Endodermal cell (in vitro differentiated cells): ENCODE measurements at regions not wholly inside any gene's neighbourhood (a gene's known extent, or its start where the extent isn't known, plus 50 kb on each side); places are given as distances from the start of the nearest gene placed in this dataset.
A peak's percentile ranks its signal among the peaks of the same experiment; 100 is the strongest.

Experiments
- DNase-seq: peaks from one replicate; pipeline ENCODE4 v3.0.0-alpha.2; 2017
- H3K27ac ChIP-seq: 2 replicates; pipeline ENCODE4 v1.5.1; 2013; ENCODE audit warnings: mild to moderate bottlenecking, low read depth, low read length, moderate library complexity
- H3K27me3 ChIP-seq: 2 replicates; pipeline ENCODE4 v1.6.1; 2013; ENCODE audit warnings: mild to moderate bottlenecking, low read length, moderate library complexity; ENCODE audit not compliant: insufficient read depth, control insufficient read depth, poor library complexity, severe bottlenecking
- H3K36me3 ChIP-seq: 2 replicates; pipeline ENCODE4 v1.7.0; 2013; ENCODE audit warnings: mild to moderate bottlenecking, low read length, moderate library complexity; ENCODE audit not compliant: control insufficient read depth, insufficient read depth
- H3K4me1 ChIP-seq: one replicate; pipeline ENCODE4 v1.7.0; 2013; ENCODE audit warnings: low read length; ENCODE audit not compliant: control insufficient read depth, insufficient read depth
- H3K4me3 ChIP-seq: 2 replicates; pipeline ENCODE4 v1.5.1; 2013; ENCODE audit warnings: mild to moderate bottlenecking, low read length, moderate library complexity
- H3K9ac ChIP-seq: 2 replicates; pipeline ENCODE4 v1.6.1; 2013; ENCODE audit warnings: mild to moderate bottlenecking, low read length, moderate library complexity; ENCODE audit not compliant: poor library complexity, severe bottlenecking; ENCODE audit errors: extremely low read depth
- H3K9me3 ChIP-seq: 2 replicates; pipeline ENCODE4 v1.6.1; 2013; ENCODE audit warnings: mild to moderate bottlenecking, low read length, moderate library complexity; ENCODE audit not compliant: control insufficient read depth
- H3K27ac Mint-ChIP-seq: 2 replicates; pipeline ENCODE4 v1.8.0; 2020; ENCODE audit warnings: mixed read lengths
- H3K27me3 Mint-ChIP-seq: 2 replicates; pipeline ENCODE4 v1.8.0; 2021; ENCODE audit warnings: mild to moderate bottlenecking, mixed read lengths; ENCODE audit not compliant: insufficient read depth
- H3K36me3 Mint-ChIP-seq: 2 replicates; pipeline ENCODE4 v1.8.0; 2020; ENCODE audit warnings: low read depth, mixed read lengths
- H3K4me1 Mint-ChIP-seq: 2 replicates; pipeline ENCODE4 v1.8.0; 2020; ENCODE audit warnings: mixed read lengths
- H3K4me3 Mint-ChIP-seq: 2 replicates; pipeline ENCODE4 v1.8.0; 2020; ENCODE audit warnings: mild to moderate bottlenecking, moderate library complexity, mixed read lengths
- H3K9me3 Mint-ChIP-seq: 2 replicates; pipeline ENCODE4 v1.8.0; 2020; ENCODE audit warnings: mild to moderate bottlenecking, mixed read lengths
- CTCF ChIP-seq: fragments of 200-600 bp; sonication (generic); conservative IDR thresholded peaks from 2 replicates; pipeline ENCODE4 v1.5.0; 2021; ENCODE audit warnings: antibody characterized with exemption, mild to moderate bottlenecking
- WGBS, 2 experiments: methylation state at CpG; one replicate each; pipeline versions ENCODE4 v1.1.5 to v1.1.7; 2013; ENCODE audit warnings: missing lambda C conversion rate in 2 of 2, mixed read lengths in 1 of 2; ENCODE audit not compliant: insufficient coverage in 1 of 2, insufficient read length in 1 of 2; 5-methylcytosine and 5-hydroxymethylcytosine counted together

- WGBS, 2 experiments = 72 to 74% methylated on average over 3 to 4 of the region's 4 CpGs
- Mint-ChIP-seq H3K4me1 (peaks cover 51% of the 10 kb centered on the region), H3K4me3 (no peak overlapping the region), H3K9me3 (no peaks in the 10 kb centered on the region), H3K27ac (no peak overlapping the region), H3K36me3 (no peaks in the 10 kb centered on the region), H3K27me3 (peaks cover 50% of the 10 kb centered on the region)
- peak; percentile 51 for TF ChIP-seq CTCF
- Histone ChIP-seq H3K27ac (no peak overlapping the region), H3K4me3 (no peak overlapping the region), H3K9ac (no peak overlapping the region), H3K27me3 (no peaks in the 10 kb centered on the region), H3K36me3 (no peaks in the 10 kb centered on the region), H3K4me1 (peaks cover 20% of the 10 kb centered on the region), H3K9me3 (peaks cover 12% of the 10 kb centered on the region)
- DNase-seq = peak; percentile 54
These were observed 472.2 kb upstream of the RUNX1 start for GRCh38 chr21:35521293-35521692.

- no CpG with 5 or more reads among the region's 1 CpG for WGBS, 2 experiments
- H3K27ac ChIP-seq = no peak overlapping the region
- H3K27me3 ChIP-seq = no peaks in the 10 kb centered on the region
- Mint-ChIP-seq H3K4me3 (no peak overlapping the region), H3K4me1 (peaks cover 47% of the 10 kb centered on the region), H3K9me3 (no peaks in the 10 kb centered on the region), H3K27me3 (peaks cover 50% of the 10 kb centered on the region), H3K36me3 (no peaks in the 10 kb centered on the region), H3K27ac (no peak overlapping the region)
- DNase-seq = peak; percentile 66
- peaks cover 12% of the 10 kb centered on the region for H3K9me3 ChIP-seq
- H3K4me1 ChIP-seq = peaks cover 16% of the 10 kb centered on the region
- no peaks in the 10 kb centered on the region for H3K36me3 ChIP-seq
- no peak for TF ChIP-seq CTCF
- H3K4me3 ChIP-seq = no peak overlapping the region
- H3K9ac ChIP-seq = no peak overlapping the region
These were observed 471.8 kb upstream of the RUNX1 start for GRCh38 chr21:35520856-35521255.

- H3K9me3 ChIP-seq = peaks cover 12% of the 10 kb centered on the region
- DNase-seq = no peak
- Mint-ChIP-seq H3K9me3 (no peaks in the 10 kb centered on the region), H3K27me3 (peaks cover 50% of the 10 kb centered on the region), H3K36me3 (no peaks in the 10 kb centered on the region), H3K4me3 (no peak overlapping the region), H3K27ac (no peak overlapping the region), H3K4me1 (peaks cover 42% of the 10 kb centered on the region)
- TF ChIP-seq CTCF = no peak
- H3K4me3 ChIP-seq = no peak overlapping the region
- H3K27me3 ChIP-seq = no peaks in the 10 kb centered on the region
- no peak overlapping the region for H3K9ac ChIP-seq
- WGBS, 2 experiments = 80% methylated on average over 7 to 8 of the region's 8 CpGs
- H3K4me1 ChIP-seq = peaks cover 12% of the 10 kb centered on the region
- no peaks in the 10 kb centered on the region for H3K36me3 ChIP-seq
- H3K27ac ChIP-seq = no peak overlapping the region
These were observed 471.2 kb upstream of the RUNX1 start for GRCh38 chr21:35520302-35520701.
